ENCODE measurements at regions not wholly inside any gene's neighbourhood (a gene's known extent, or its start where the extent isn't known, plus 50 kb on each side); places are given as distances from the start of the nearest gene placed in this dataset.

DNA sequence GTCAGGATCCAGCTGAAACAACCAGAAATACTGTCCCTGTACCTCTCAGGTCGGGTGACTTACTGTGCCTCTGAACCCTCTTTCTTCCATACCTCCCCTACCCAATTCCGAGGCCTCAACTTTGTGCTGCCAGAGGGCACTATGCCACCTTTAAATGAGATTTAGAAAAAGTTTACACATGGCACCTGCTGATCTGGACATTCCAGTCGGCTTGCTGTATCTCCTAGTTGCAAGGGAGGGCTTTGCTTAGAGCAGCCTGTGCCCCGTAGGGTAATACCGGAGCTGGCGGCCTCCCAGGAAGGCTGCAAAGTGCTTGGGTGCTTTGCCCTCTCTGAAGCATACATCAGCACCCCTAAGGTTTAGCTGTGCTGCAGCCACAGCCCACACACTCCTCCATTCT is 306.0 kb upstream of the RBFOX1 start:
- CTCF ChIA-PET, result no interaction called here
- TF ChIP-seq, protein P1, sequence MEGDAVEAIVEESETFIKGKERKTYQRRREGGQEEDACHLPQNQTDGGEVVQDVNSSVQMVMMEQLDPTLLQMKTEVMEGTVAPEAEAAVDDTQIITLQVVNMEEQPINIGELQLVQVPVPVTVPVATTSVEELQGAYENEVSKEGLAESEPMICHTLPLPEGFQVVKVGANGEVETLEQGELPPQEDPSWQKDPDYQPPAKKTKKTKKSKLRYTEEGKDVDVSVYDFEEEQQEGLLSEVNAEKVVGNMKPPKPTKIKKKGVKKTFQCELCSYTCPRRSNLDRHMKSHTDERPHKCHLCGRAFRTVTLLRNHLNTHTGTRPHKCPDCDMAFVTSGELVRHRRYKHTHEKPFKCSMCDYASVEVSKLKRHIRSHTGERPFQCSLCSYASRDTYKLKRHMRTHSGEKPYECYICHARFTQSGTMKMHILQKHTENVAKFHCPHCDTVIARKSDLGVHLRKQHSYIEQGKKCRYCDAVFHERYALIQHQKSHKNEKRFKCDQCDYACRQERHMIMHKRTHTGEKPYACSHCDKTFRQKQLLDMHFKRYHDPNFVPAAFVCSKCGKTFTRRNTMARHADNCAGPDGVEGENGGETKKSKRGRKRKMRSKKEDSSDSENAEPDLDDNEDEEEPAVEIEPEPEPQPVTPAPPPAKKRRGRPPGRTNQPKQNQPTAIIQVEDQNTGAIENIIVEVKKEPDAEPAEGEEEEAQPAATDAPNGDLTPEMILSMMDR (IDR thresholded peaks at IDR 0.05; ENCODE audit: low read depth, low read length), result no peak
- no peak overlapping the region for H3K27ac ChIP-seq (ENCODE audit: low read depth, low read length)
- POLR2A ChIA-PET, result no interaction called here
- DNase-seq (ENCODE audit: low read depth, low spot score), result no peak
- H3K9me3 ChIP-seq (ENCODE audit: control insufficient read depth, insufficient read depth, low read length), result peaks cover 47% of the 10 kb centered on the region
- H3K4me3 ChIP-seq (ENCODE audit: low read depth, low read length), result no peak overlapping the region
- H3K27me3 ChIP-seq (ENCODE audit: control insufficient read depth, insufficient read depth, low read length), result no peaks in the 10 kb centered on the region

- CTCF ChIA-PET, result no interaction called here
These were observed 306.9 kb upstream of the RBFOX1 start for GRCh38 chr16:7025616-7026190.

DNA sequence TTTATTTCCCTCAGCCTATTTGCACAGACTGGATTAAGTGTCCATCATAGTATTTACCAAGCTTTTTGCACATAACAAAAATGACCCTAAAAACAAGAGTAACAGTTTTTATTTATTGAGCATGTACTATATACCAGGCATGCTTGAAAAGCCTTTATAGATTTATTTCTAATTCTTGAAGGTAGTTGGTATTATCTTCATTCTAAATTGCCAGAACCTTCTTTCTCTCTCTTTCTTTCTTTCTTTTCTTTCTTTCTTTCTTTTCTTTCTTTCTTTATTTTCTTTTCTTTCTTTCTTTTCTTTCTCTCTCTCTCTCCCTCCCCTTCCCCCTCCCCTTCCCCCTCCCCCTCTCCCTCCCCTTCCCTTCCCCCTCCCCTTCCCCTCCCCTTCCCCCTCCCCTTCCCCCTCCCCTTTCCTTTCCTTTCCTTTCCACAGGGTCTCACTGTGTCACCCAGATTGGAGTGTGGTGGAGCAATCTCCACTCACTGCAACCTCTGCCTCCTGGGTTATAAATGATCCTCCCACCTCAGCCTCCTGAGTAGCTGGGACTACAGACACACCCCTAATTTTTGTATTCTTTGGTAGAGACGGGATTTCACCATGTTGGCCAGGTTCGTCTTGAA is 310.9 kb upstream of the RBFOX1 start:
- Histone ChIP-seq H3K27ac (ENCODE audit: low read depth, low read length) (no peak overlapping the region), H3K9me3 (ENCODE audit: control insufficient read depth, insufficient read depth, low read length) (peaks cover 48% of the 10 kb centered on the region), H3K27me3 (ENCODE audit: control insufficient read depth, insufficient read depth, low read length) (no peaks in the 10 kb centered on the region), H3K4me3 (ENCODE audit: low read depth, low read length) (no peak overlapping the region)
- CTCF ChIA-PET, result no interaction called here
- DNase-seq (ENCODE audit: low read depth, low spot score), result no peak
- TF ChIP-seq, protein P1 (IDR thresholded peaks at IDR 0.05; ENCODE audit: low read depth, low read length), result no peak
- POLR2A ChIA-PET, result no interaction called here

More at GRCh38 chr16:7025616-7026190, 306.9 kb upstream of the RBFOX1 start:
- Histone ChIP-seq H3K9me3 (ENCODE audit: control insufficient read depth, insufficient read depth, low read length) (peaks cover 41% of the 10 kb centered on the region), H3K4me3 (ENCODE audit: low read depth, low read length) (no peak overlapping the region), H3K27ac (ENCODE audit: low read depth, low read length) (no peak overlapping the region), H3K27me3 (ENCODE audit: control insufficient read depth, insufficient read depth, low read length) (no peaks in the 10 kb centered on the region)
- POLR2A ChIA-PET, result no interaction called here
- TF ChIP-seq, protein P1 (IDR thresholded peaks at IDR 0.05; ENCODE audit: low read depth, low read length), result no peak
- no peak for DNase-seq (ENCODE audit: low read depth, low spot score)

DNA sequence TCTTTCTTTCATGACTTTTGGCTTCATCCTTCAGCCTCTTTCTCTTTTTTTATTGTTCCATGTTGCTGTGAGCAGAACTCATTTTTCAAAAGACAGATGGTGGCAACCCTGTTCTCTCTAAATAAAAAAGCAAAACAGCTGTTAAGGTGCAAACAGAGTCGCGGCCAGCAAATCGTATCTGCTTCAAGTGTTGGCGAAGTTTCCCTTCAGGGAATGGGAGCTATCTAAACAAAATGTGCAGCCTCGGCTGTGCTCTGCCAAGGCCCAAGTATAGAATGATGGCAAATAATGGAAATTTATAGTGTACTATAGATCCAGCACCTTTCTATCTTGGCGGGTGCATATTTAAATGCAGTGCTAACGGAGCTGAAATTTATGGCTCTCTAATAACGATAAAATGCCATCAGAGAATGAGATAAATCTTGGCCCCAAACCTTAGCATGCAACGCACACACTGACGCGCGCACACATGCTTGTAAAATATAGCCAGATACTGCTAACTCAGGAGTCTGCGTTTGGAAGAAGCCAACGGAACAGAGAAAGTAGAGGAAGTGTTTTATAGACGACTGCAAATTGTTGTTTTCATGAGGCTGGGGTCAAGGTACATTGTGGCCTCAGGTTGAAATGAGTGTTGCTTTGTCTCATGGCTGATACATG is 315.5 kb upstream of the RBFOX1 start:
- CTCF ChIA-PET, result no interaction called here
- H3K27ac ChIP-seq (ENCODE audit: low read depth, low read length), result no peak overlapping the region
- H3K4me3 ChIP-seq (ENCODE audit: low read depth, low read length), result no peak overlapping the region
- no peak for DNase-seq (ENCODE audit: low read depth, low spot score)
- TF ChIP-seq, protein P1 (IDR thresholded peaks at IDR 0.05; ENCODE audit: low read depth, low read length), result no peak
- H3K27me3 ChIP-seq (ENCODE audit: control insufficient read depth, insufficient read depth, low read length), result no peaks in the 10 kb centered on the region
- POLR2A ChIA-PET, result no interaction called here
- peaks cover 20% of the 10 kb centered on the region; the same call in 1 of the 2 replicates for H3K9me3 ChIP-seq (ENCODE audit: control insufficient read depth, insufficient read depth, low read length)

- TF ChIP-seq, protein P1 (IDR thresholded peaks at IDR 0.05; ENCODE audit: low read depth, low read length), result no peak
- CTCF ChIA-PET, result no interaction called here
- Histone ChIP-seq H3K27ac (ENCODE audit: low read depth, low read length) (no peak overlapping the region), H3K27me3 (ENCODE audit: control insufficient read depth, insufficient read depth, low read length) (no peaks in the 10 kb centered on the region), H3K9me3 (ENCODE audit: control insufficient read depth, insufficient read depth, low read length) (peaks cover 14% of the 10 kb centered on the region), H3K4me3 (ENCODE audit: low read depth, low read length) (no peak overlapping the region)
- POLR2A ChIA-PET, result no interaction called here
- no peak for DNase-seq (ENCODE audit: low read depth, low spot score)
These were observed 317.9 kb upstream of the RBFOX1 start for GRCh38 chr16:7014756-7015155.
